T-helper 1 cell (primary cell): ENCODE measurements at regions not wholly inside any gene's neighbourhood (a gene's known extent, or its start where the extent isn't known, plus 50 kb on each side); places are given as distances from the start of the nearest gene placed in this dataset.
"Not testable (repeated sequence)": the region's sequence is repeated elsewhere in the genome, so short reads cannot be mapped to it uniquely, and the experiment has no call there.

Experiments used
- DNase-seq, 5 donors: peaks; one replicate each; pipeline ENCODE4 v3.0.0-alpha.2; 2012 to 2020

- DNase-seq = no peak
Observed at GRCh38 chr1:182226618-182227017, 165.0 kb downstream of the GLUL start.

GRCh38 chr1:182225755-182226154, 164.2 kb upstream of the ZNF648 start:
- not testable (repeated sequence) for DNase-seq

- not testable (repeated sequence) for DNase-seq
Observed at GRCh38 chr1:182221990-182222389, 160.5 kb upstream of the ZNF648 start.

GRCh38 chr1:182221367-182221766, 159.9 kb upstream of the ZNF648 start:
- not testable (repeated sequence) for DNase-seq

GRCh38 chr1:182217967-182218366, 156.5 kb upstream of the ZNF648 start:
- DNase-seq = no peak

- no peak for DNase-seq
Observed at GRCh38 chr1:182217071-182217470, 155.6 kb upstream of the ZNF648 start.

- no peak for DNase-seq
Observed at GRCh38 chr1:182215764-182216163, 154.3 kb upstream of the ZNF648 start.

- DNase-seq = no peak
Observed at GRCh38 chr1:182213163-182213562, 151.7 kb upstream of the ZNF648 start.

GRCh38 chr1:182211386-182211785, 149.9 kb upstream of the ZNF648 start:
- no peak for DNase-seq

GRCh38 chr1:182210417-182210816, 148.9 kb upstream of the ZNF648 start:
- DNase-seq = no peak

GRCh38 chr1:182207300-182207699, 145.8 kb upstream of the ZNF648 start:
- DNase-seq = no peak

- no peak for DNase-seq
Observed at GRCh38 chr1:182206626-182207239, 145.2 kb upstream of the ZNF648 start.

GRCh38 chr1:182205351-182206022, 144.0 kb upstream of the ZNF648 start:
- no peak for DNase-seq

GRCh38 chr1:182203191-182203875, 141.8 kb upstream of the ZNF648 start:
- DNase-seq = no peak

GRCh38 chr1:182201490-182201889, 140.0 kb upstream of the ZNF648 start:
- not testable (repeated sequence) for DNase-seq

GRCh38 chr1:182200025-182200812, 138.7 kb upstream of the ZNF648 start:
- no peak for DNase-seq

- DNase-seq = peak in 1 of 5 donors; percentile 4
Observed at GRCh38 chr1:182198006-182198605, 136.6 kb upstream of the ZNF648 start.

GRCh38 chr1:182196897-182197870, 135.7 kb upstream of the ZNF648 start:
- no peak for DNase-seq

- DNase-seq = no peak
Observed at GRCh38 chr1:182195733-182196132, 134.2 kb upstream of the ZNF648 start.

GRCh38 chr1:182193908-182194550, 132.5 kb upstream of the ZNF648 start:
- no peak for DNase-seq

GRCh38 chr1:182192966-182193365, 131.5 kb upstream of the ZNF648 start:
- DNase-seq = no peak
